ENCODE measurements at regions not wholly inside any gene's neighbourhood (a gene's known extent, or its start where the extent isn't known, plus 50 kb on each side); places are given as distances from the start of the nearest gene placed in this dataset.
"Not testable (repeated sequence)": the region's sequence is repeated elsewhere in the genome, so short reads cannot be mapped to it uniquely, and the experiment has no call there.

DNA sequence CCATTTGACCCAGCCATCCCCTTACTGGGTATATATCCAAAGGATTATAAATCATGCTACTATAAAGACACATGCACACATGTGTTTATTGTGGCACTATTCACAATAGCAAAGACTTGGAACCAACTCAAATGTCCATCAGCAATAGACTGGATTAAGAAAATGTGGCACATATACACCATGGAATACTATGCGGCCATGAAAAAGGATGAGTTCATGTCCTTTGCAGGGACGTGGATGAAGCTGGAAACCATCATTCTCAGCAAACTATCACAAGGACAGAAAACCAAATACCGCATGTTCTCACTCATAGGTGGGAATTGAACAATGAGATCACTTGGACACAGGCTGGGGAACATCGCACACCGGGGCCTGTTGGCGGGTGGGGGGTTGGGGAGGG is 913.4 kb upstream of the DIAPH2 start:
- not testable (repeated sequence) for TF ChIP-seq YY1 (IDR thresholded peaks at IDR 0.05; ENCODE audit: insufficient read depth, insufficient read length); ZNF274 (IDR thresholded peaks at IDR 0.05; ENCODE audit: low read depth, low read length); SUZ12 (IDR thresholded peaks at IDR 0.05; ENCODE audit: extremely low read depth, insufficient read depth, insufficient read length)

Measured in NT2/D1 (cell line).